ENCODE measurements at regions not wholly inside any gene's neighbourhood (a gene's known extent, or its start where the extent isn't known, plus 50 kb on each side); places are given as distances from the start of the nearest gene placed in this dataset.

- TF ChIP-seq KDM1A (IDR thresholded peaks at IDR 0.05; ENCODE audit: borderline replicate concordance) (no peak), ZNF592 (IDR thresholded peaks at IDR 0.05) (0 out of 2 replicates have a peak, but pooled peaks have one; percentile 14), SREBF2 (IDR thresholded peaks at IDR 0.05; ENCODE audit: low read length) (no peak), CBX3 (IDR thresholded peaks at IDR 0.05; ENCODE audit: borderline replicate concordance, low read depth) (no peak), POU2F2 (IDR thresholded peaks at IDR 0.05; ENCODE audit: borderline replicate concordance, low read depth, low read length) (no peak), HDAC6 (IDR thresholded peaks at IDR 0.05; ENCODE audit: unreplicated experiment) (no peak), LARP7 (IDR thresholded peaks at IDR 0.05) (no peak), ZBTB40 (IDR thresholded peaks at IDR 0.05; ENCODE audit: borderline replicate concordance) (no peak), EP300 (IDR thresholded peaks at IDR 0.05; ENCODE audit: borderline replicate concordance in 1 of 2, control insufficient read depth in 1 of 2, low read depth in 2 of 2, low read length in 2 of 2) (no peak), NKRF (conservative IDR thresholded peaks at IDR 0.05) (no peak), NFXL1 (IDR thresholded peaks at IDR 0.05; ENCODE audit: borderline replicate concordance) (no peak), MXI1 (IDR thresholded peaks at IDR 0.05; ENCODE audit: low read depth, low read length) (no peak), RB1 (IDR thresholded peaks at IDR 0.05; ENCODE audit: borderline replicate concordance) (no peak), MYC (IDR thresholded peaks at IDR 0.05; ENCODE audit: insufficient read depth, insufficient read length, insufficient replicate concordance, low read length, severe bottlenecking) (no peak)
These were observed 592.5 kb downstream of the ARL4A start (continued) for GRCh38 chr7:13279854-13280435.

Measured in GM12878 (cell line).